ENCODE measurements at regions not wholly inside any gene's neighbourhood (a gene's known extent, or its start where the extent isn't known, plus 50 kb on each side); places are given as distances from the start of the nearest gene placed in this dataset.
A peak's percentile ranks its signal among the peaks of the same experiment; 100 is the strongest.

- H3K79me1 ChIP-seq (ENCODE audit: low read depth, low read length), result no peaks in the 10 kb centered on the region
- no peak overlapping the region for H2AK5ac ChIP-seq (ENCODE audit: low read depth, low read length)
- no peak for DNase-seq (ENCODE audit: low spot score)
- no peak overlapping the region for H4K8ac ChIP-seq (ENCODE audit: low read depth, low read length)
- no peak overlapping the region for H3K9ac ChIP-seq (ENCODE audit: low read depth, low read length, poor library complexity)
- no peaks in the 10 kb centered on the region for H3K36me3 ChIP-seq (replicated peaks in 1 of 2; ENCODE audit: control insufficient read depth in 2 of 2, insufficient read depth in 2 of 2, low read length in 2 of 2)
- peaks cover 0 to 2% of the 10 kb centered on the region in 2 donors for H3K9me3 ChIP-seq (replicated peaks in 1 of 2; ENCODE audit: control insufficient read depth in 2 of 2, insufficient read depth in 1 of 2, low read depth in 1 of 2, low read length in 2 of 2)
- no peak overlapping the region for H3K4me3 ChIP-seq (ENCODE audit: low read length in 2 of 2)
- H3K18ac ChIP-seq (ENCODE audit: low read length), result no peak overlapping the region
- H2AFZ ChIP-seq (ENCODE audit: low read length), result peak overlapping the region; percentile 63
- no peak overlapping the region for H3K23ac ChIP-seq (ENCODE audit: low read depth, low read length, poor library complexity)
- H2BK12ac ChIP-seq (ENCODE audit: low read length), result no peak overlapping the region
- H3K27ac ChIP-seq (replicated peaks; ENCODE audit: low read length), result no peak overlapping the region
- H3K27me3 ChIP-seq (ENCODE audit: control insufficient read depth in 3 of 3, insufficient read depth in 3 of 3, low read depth in 1 of 3, low read length in 3 of 3), result no peaks in the 10 kb centered on the region
- no CpG with 5 or more reads among the region's 5 CpGs for WGBS, 2 donors (ENCODE audit: extremely low coverage in 2 of 2, insufficient read length in 2 of 2, insufficient replicate concordance in 1 of 2)
- no peak overlapping the region for H2BK15ac ChIP-seq (ENCODE audit: low read length)
- no peak overlapping the region for H2BK120ac ChIP-seq (ENCODE audit: low read depth, low read length)
- H4K91ac ChIP-seq (ENCODE audit: low read depth, low read length, poor library complexity), result no peak overlapping the region
- no peak overlapping the region for H3K4me2 ChIP-seq (ENCODE audit: insufficient read depth, low read length, poor library complexity, severe bottlenecking)
- no peaks in the 10 kb centered on the region for H3K4me1 ChIP-seq (ENCODE audit: control insufficient read depth in 2 of 2, insufficient read depth in 1 of 2, low read depth in 1 of 2, low read length in 2 of 2)
- H3K4ac ChIP-seq (ENCODE audit: low read length), result no peak overlapping the region
- no peak overlapping the region for H2BK5ac ChIP-seq (ENCODE audit: low read length)
- H3K14ac ChIP-seq (ENCODE audit: low read length), result no peak overlapping the region
Observed at GRCh38 chr16:62638964-62639870, 603.0 kb upstream of the CDH8 start.

GRCh38 chr16:62638324-62638911, 602.2 kb upstream of the CDH8 start:
- no peak overlapping the region for H4K91ac ChIP-seq (ENCODE audit: low read depth, low read length, poor library complexity)
- H2AK5ac ChIP-seq (ENCODE audit: low read depth, low read length), result no peak overlapping the region
- H3K4ac ChIP-seq (ENCODE audit: low read length), result no peak overlapping the region
- H2BK15ac ChIP-seq (ENCODE audit: low read length), result no peak overlapping the region
- no peak overlapping the region for H2BK5ac ChIP-seq (ENCODE audit: low read length)
- H3K79me1 ChIP-seq (ENCODE audit: low read depth, low read length), result no peaks in the 10 kb centered on the region
- no peak overlapping the region for H3K9ac ChIP-seq (ENCODE audit: low read depth, low read length, poor library complexity)
- H3K27me3 ChIP-seq (ENCODE audit: control insufficient read depth in 3 of 3, insufficient read depth in 3 of 3, low read depth in 1 of 3, low read length in 3 of 3), result no peaks in the 10 kb centered on the region
- no peak overlapping the region for H3K27ac ChIP-seq (replicated peaks; ENCODE audit: low read length)
- H2BK12ac ChIP-seq (ENCODE audit: low read length), result no peak overlapping the region
- no peaks in the 10 kb centered on the region for H3K4me1 ChIP-seq (ENCODE audit: control insufficient read depth in 2 of 2, insufficient read depth in 1 of 2, low read depth in 1 of 2, low read length in 2 of 2)
- no peak overlapping the region for H2BK120ac ChIP-seq (ENCODE audit: low read depth, low read length)
- WGBS, 2 donors (ENCODE audit: extremely low coverage in 2 of 2, insufficient read length in 2 of 2, insufficient replicate concordance in 1 of 2), result no CpG with 5 or more reads among the region's 4 CpGs
- DNase-seq (ENCODE audit: low spot score), result no peak
- H3K4me3 ChIP-seq (ENCODE audit: low read length in 2 of 2), result no peak overlapping the region
- no peak overlapping the region for H3K23ac ChIP-seq (ENCODE audit: low read depth, low read length, poor library complexity)
- H3K36me3 ChIP-seq (replicated peaks in 1 of 2; ENCODE audit: control insufficient read depth in 2 of 2, insufficient read depth in 2 of 2, low read length in 2 of 2), result no peaks in the 10 kb centered on the region
- no peak overlapping the region for H4K8ac ChIP-seq (ENCODE audit: low read depth, low read length)
- no peak overlapping the region for H3K14ac ChIP-seq (ENCODE audit: low read length)
- H3K9me3 ChIP-seq (replicated peaks in 1 of 2; ENCODE audit: control insufficient read depth in 2 of 2, insufficient read depth in 1 of 2, low read depth in 1 of 2, low read length in 2 of 2), result no peaks in the 10 kb centered on the region
- H3K4me2 ChIP-seq (ENCODE audit: insufficient read depth, low read length, poor library complexity, severe bottlenecking), result no peak overlapping the region
- H2AFZ ChIP-seq (ENCODE audit: low read length), result peak overlapping the region; percentile 63
- H3K18ac ChIP-seq (ENCODE audit: low read length), result no peak overlapping the region

- H3K18ac ChIP-seq (ENCODE audit: low read length), result no peak overlapping the region
- WGBS, 2 donors (ENCODE audit: extremely low coverage in 2 of 2, insufficient read length in 2 of 2, insufficient replicate concordance in 1 of 2), result no CpG with 5 or more reads among the region's 2 CpGs
- no peak overlapping the region for H2BK12ac ChIP-seq (ENCODE audit: low read length)
- no peak overlapping the region for H4K8ac ChIP-seq (ENCODE audit: low read depth, low read length)
- H3K27ac ChIP-seq (replicated peaks; ENCODE audit: low read length), result no peak overlapping the region
- H3K27me3 ChIP-seq (ENCODE audit: control insufficient read depth in 3 of 3, insufficient read depth in 3 of 3, low read depth in 1 of 3, low read length in 3 of 3), result no peaks in the 10 kb centered on the region
- H2BK5ac ChIP-seq (ENCODE audit: low read length), result no peak overlapping the region
- H2BK15ac ChIP-seq (ENCODE audit: low read length), result no peak overlapping the region
- no peak overlapping the region for H3K9ac ChIP-seq (ENCODE audit: low read depth, low read length, poor library complexity)
- no peak overlapping the region for H3K23ac ChIP-seq (ENCODE audit: low read depth, low read length, poor library complexity)
- H2BK120ac ChIP-seq (ENCODE audit: low read depth, low read length), result no peak overlapping the region
- H2AK5ac ChIP-seq (ENCODE audit: low read depth, low read length), result no peak overlapping the region
- H2AFZ ChIP-seq (ENCODE audit: low read length), result peak overlapping the region; percentile 65
- no peak overlapping the region for H3K14ac ChIP-seq (ENCODE audit: low read length)
- H3K79me1 ChIP-seq (ENCODE audit: low read depth, low read length), result no peaks in the 10 kb centered on the region
- H3K4me3 ChIP-seq (ENCODE audit: low read length in 2 of 2), result no peak overlapping the region
- no peaks in the 10 kb centered on the region for H3K36me3 ChIP-seq (replicated peaks in 1 of 2; ENCODE audit: control insufficient read depth in 2 of 2, insufficient read depth in 2 of 2, low read length in 2 of 2)
- DNase-seq (ENCODE audit: low spot score), result no peak
- peaks cover 0 to 2% of the 10 kb centered on the region in 2 donors for H3K9me3 ChIP-seq (replicated peaks in 1 of 2; ENCODE audit: control insufficient read depth in 2 of 2, insufficient read depth in 1 of 2, low read depth in 1 of 2, low read length in 2 of 2)
- no peak overlapping the region for H3K4ac ChIP-seq (ENCODE audit: low read length)
- peaks cover 0 to 2% of the 10 kb centered on the region in 2 donors for H3K4me1 ChIP-seq (ENCODE audit: control insufficient read depth in 2 of 2, insufficient read depth in 1 of 2, low read depth in 1 of 2, low read length in 2 of 2)
- H4K91ac ChIP-seq (ENCODE audit: low read depth, low read length, poor library complexity), result no peak overlapping the region
- H3K4me2 ChIP-seq (ENCODE audit: insufficient read depth, low read length, poor library complexity, severe bottlenecking), result no peak overlapping the region
Observed at GRCh38 chr16:62625326-62625725, 589.1 kb upstream of the CDH8 start.

GRCh38 chr16:62620275-62620674, 584.0 kb upstream of the CDH8 start:
- Histone ChIP-seq H2BK12ac (ENCODE audit: low read length) (no peak overlapping the region), H3K23ac (ENCODE audit: low read depth, low read length, poor library complexity) (no peak overlapping the region), H3K4me3 (ENCODE audit: low read length in 2 of 2) (no peak overlapping the region), H3K27me3 (ENCODE audit: control insufficient read depth in 3 of 3, insufficient read depth in 3 of 3, low read depth in 1 of 3, low read length in 3 of 3) (no peaks in the 10 kb centered on the region), H2BK15ac (ENCODE audit: low read length) (no peak overlapping the region), H3K4me1 (ENCODE audit: control insufficient read depth in 2 of 2, insufficient read depth in 1 of 2, low read depth in 1 of 2, low read length in 2 of 2) (no peaks in the 10 kb centered on the region), H3K9ac (ENCODE audit: low read depth, low read length, poor library complexity) (no peak overlapping the region), H3K4ac (ENCODE audit: low read length) (no peak overlapping the region), H3K18ac (ENCODE audit: low read length) (no peak overlapping the region), H3K4me2 (ENCODE audit: insufficient read depth, low read length, poor library complexity, severe bottlenecking) (no peak overlapping the region), H4K91ac (ENCODE audit: low read depth, low read length, poor library complexity) (no peak overlapping the region), H3K14ac (ENCODE audit: low read length) (no peak overlapping the region), H4K8ac (ENCODE audit: low read depth, low read length) (no peak overlapping the region), H3K9me3 (replicated peaks in 1 of 2; ENCODE audit: control insufficient read depth in 2 of 2, insufficient read depth in 1 of 2, low read depth in 1 of 2, low read length in 2 of 2) (no peaks in the 10 kb centered on the region), H2AK5ac (ENCODE audit: low read depth, low read length) (no peak overlapping the region), H3K79me1 (ENCODE audit: low read depth, low read length) (no peaks in the 10 kb centered on the region), H2AFZ (ENCODE audit: low read length) (no peak overlapping the region), H3K27ac (replicated peaks; ENCODE audit: low read length) (no peak overlapping the region), H2BK120ac (ENCODE audit: low read depth, low read length) (no peak overlapping the region), H3K36me3 (replicated peaks in 1 of 2; ENCODE audit: control insufficient read depth in 2 of 2, insufficient read depth in 2 of 2, low read length in 2 of 2) (no peaks in the 10 kb centered on the region), H2BK5ac (ENCODE audit: low read length) (no peak overlapping the region)
- DNase-seq (ENCODE audit: low spot score), result no peak
